HG03558 (cell line): ENCODE measurements at regions not wholly inside any gene's neighbourhood (a gene's known extent, or its start where the extent isn't known, plus 50 kb on each side); places are given as distances from the start of the nearest gene placed in this dataset.

Source experiments
- ATAC-seq: cut with Tn5 transposase; IDR thresholded peaks from one replicate; pipeline ENCODE4 v1.9.1; 2021; ENCODE audit warnings: moderate number of reproducible peaks; ENCODE audit not compliant: unreplicated experiment; ENCODE audit errors: extremely low read depth

- no peak for ATAC-seq
Observed at GRCh38 chr6:25174678-25175077, 104.5 kb upstream of the CARMIL1 start.

- ATAC-seq, result no peak
Observed at GRCh38 chr6:25175196-25175595, 104.0 kb upstream of the CARMIL1 start.

- no peak for ATAC-seq
Observed at GRCh38 chr6:25175681-25176080, 103.5 kb upstream of the CARMIL1 start.

GRCh38 chr6:25176466-25176865 lies 102.7 kb upstream of the CARMIL1 start:
- ATAC-seq, result no peak

- ATAC-seq, result no peak
Observed at GRCh38 chr6:25177500-25178028, 101.6 kb upstream of the CARMIL1 start.

GRCh38 chr6:25178336-25179035 lies 100.7 kb upstream of the CARMIL1 start:
- no peak for ATAC-seq

GRCh38 chr6:25179051-25179778 lies 100.0 kb upstream of the CARMIL1 start:
- no peak for ATAC-seq

- ATAC-seq, result no peak
Observed at GRCh38 chr6:25180630-25181349, 98.4 kb upstream of the CARMIL1 start.

GRCh38 chr6:25181350-25181724 lies 97.8 kb upstream of the CARMIL1 start:
- ATAC-seq, result no peak

GRCh38 chr6:25181923-25182322 lies 97.3 kb upstream of the CARMIL1 start:
- ATAC-seq, result no peak

- no peak for ATAC-seq
Observed at GRCh38 chr6:25186919-25187318, 92.3 kb upstream of the CARMIL1 start.

- ATAC-seq, result no peak
Observed at GRCh38 chr6:25188232-25188631, 90.9 kb upstream of the CARMIL1 start.

GRCh38 chr6:25192590-25193459 lies 86.3 kb upstream of the CARMIL1 start:
- no peak for ATAC-seq

GRCh38 chr6:25193460-25194171 lies 85.6 kb upstream of the CARMIL1 start:
- no peak for ATAC-seq

GRCh38 chr6:25194172-25194678 lies 84.9 kb upstream of the CARMIL1 start:
- ATAC-seq, result no peak

GRCh38 chr6:25196464-25196863 lies 82.7 kb upstream of the CARMIL1 start:
- no peak for ATAC-seq

- ATAC-seq, result no peak
Observed at GRCh38 chr6:25197111-25197510, 82.1 kb upstream of the CARMIL1 start.

GRCh38 chr6:25199544-25199943 lies 79.6 kb upstream of the CARMIL1 start:
- ATAC-seq, result no peak

GRCh38 chr6:25202504-25202903 lies 76.7 kb upstream of the CARMIL1 start:
- ATAC-seq, result no peak
